H9 (cell line): ENCODE measurements at regions not wholly inside any gene's neighbourhood (a gene's known extent, or its start where the extent isn't known, plus 50 kb on each side); places are given as distances from the start of the nearest gene placed in this dataset.

ENCODE experiments used
- DNase-seq: peaks from one replicate; pipeline ENCODE4 v3.0.0-alpha.2; 2017
- H2AFZ ChIP-seq: one replicate; pipeline ENCODE4 v1.6.1; 2013; ENCODE audit warnings: mild to moderate bottlenecking, low read length, control low read depth, moderate library complexity
- H2AK5ac ChIP-seq: 2 replicates; pipeline ENCODE4 v1.6.1; 2013; ENCODE audit warnings: low read length, control low read depth, mixed read lengths; ENCODE audit not compliant: insufficient read length
- H2BK120ac ChIP-seq: one replicate; pipeline ENCODE4 v1.6.1; 2013; ENCODE audit warnings: low read depth, mild to moderate bottlenecking, low read length, control low read depth, inconsistent platforms; ENCODE audit not compliant: poor library complexity, severe bottlenecking
- H2BK12ac ChIP-seq: 2 replicates; pipeline ENCODE4 v1.6.1; 2013; ENCODE audit warnings: low read length, control low read depth, mixed read lengths, low read depth; ENCODE audit not compliant: insufficient read length
- H2BK15ac ChIP-seq: 2 replicates; pipeline ENCODE4 v1.6.1; 2013; ENCODE audit warnings: low read depth, low read length, control low read depth
- H2BK20ac ChIP-seq: one replicate; pipeline ENCODE4 v1.6.1; 2013; ENCODE audit warnings: low read depth, mild to moderate bottlenecking, low read length, control low read depth, inconsistent platforms; ENCODE audit not compliant: poor library complexity, severe bottlenecking
- H2BK5ac ChIP-seq: 2 replicates; pipeline ENCODE4 v1.6.1; 2013; ENCODE audit warnings: low read length, control low read depth, mixed read lengths; ENCODE audit not compliant: insufficient read length
- H3K14ac ChIP-seq: 2 replicates; pipeline ENCODE4 v1.6.1; 2013; ENCODE audit warnings: low read length, control low read depth; ENCODE audit not compliant: insufficient read depth
- H3K18ac ChIP-seq: 2 replicates; pipeline ENCODE4 v1.6.1; 2013; ENCODE audit warnings: low read depth, mild to moderate bottlenecking, mixed read lengths, low read length, control low read depth; ENCODE audit not compliant: insufficient read length
- H3K23ac ChIP-seq: 2 replicates; pipeline ENCODE4 v1.6.1; 2013; ENCODE audit warnings: low read length, control low read depth, mixed read lengths, low read depth; ENCODE audit not compliant: insufficient read length
- H3K23me2 ChIP-seq: 2 replicates; pipeline ENCODE4 v1.6.1; 2013; ENCODE audit warnings: low read depth, mild to moderate bottlenecking, mixed read lengths, low read length, control low read depth; ENCODE audit not compliant: insufficient read length, poor library complexity, severe bottlenecking
- H3K27ac ChIP-seq: 2 replicates; pipeline ENCODE4 v1.5.1; 2013; ENCODE audit warnings: low read length, control low read depth, mixed read lengths, low read depth; ENCODE audit not compliant: insufficient read length
- H3K27me3 ChIP-seq: 2 replicates; pipeline ENCODE4 v1.6.1; 2013; ENCODE audit warnings: low read length, control low read depth, inconsistent platforms; ENCODE audit not compliant: insufficient read depth
- H3K4ac ChIP-seq: 2 replicates; pipeline ENCODE4 v1.6.1; 2013; ENCODE audit warnings: low read depth, mild to moderate bottlenecking, control low read depth, inconsistent platforms, low read length, moderate library complexity
- H3K4me1 ChIP-seq: 2 replicates; pipeline ENCODE4 v1.6.1; 2013; ENCODE audit warnings: low read length, control low read depth, inconsistent platforms; ENCODE audit not compliant: insufficient read depth
- H3K4me2 ChIP-seq: 2 replicates; pipeline ENCODE4 v1.6.1; 2013; ENCODE audit warnings: low read length, control low read depth, mixed read lengths; ENCODE audit not compliant: insufficient read length, insufficient read depth
- H3K56ac ChIP-seq: 2 replicates; pipeline ENCODE4 v1.6.1; 2013; ENCODE audit warnings: low read depth, mild to moderate bottlenecking, mixed read lengths, low read length, control low read depth; ENCODE audit not compliant: insufficient read length
- H3K79me1 ChIP-seq: 2 replicates; pipeline ENCODE4 v1.6.1; 2013; ENCODE audit warnings: low read depth, mild to moderate bottlenecking, moderate library complexity, low read length, control low read depth, inconsistent platforms; ENCODE audit not compliant: insufficient read depth, poor library complexity, severe bottlenecking
- H3K79me2 ChIP-seq: 2 replicates; pipeline ENCODE4 v1.6.1; 2013; ENCODE audit warnings: low read length, control low read depth, inconsistent platforms; ENCODE audit not compliant: insufficient read depth
- H3K9ac ChIP-seq: 2 replicates; pipeline ENCODE4 v1.6.1; 2013; ENCODE audit warnings: low read length, control low read depth, mixed read lengths; ENCODE audit not compliant: insufficient read length; ENCODE audit errors: extremely low read depth
- H3K9me3 ChIP-seq: one replicate; pipeline ENCODE4 v1.6.1; 2013; ENCODE audit warnings: low read depth, low read length, inconsistent platforms; ENCODE audit not compliant: control insufficient read depth
- H3T11ph ChIP-seq: one replicate; pipeline ENCODE4 v1.6.1; 2013; ENCODE audit warnings: mild to moderate bottlenecking, low read length, control low read depth, inconsistent platforms
- H4K20me1 ChIP-seq: one replicate; pipeline ENCODE4 v1.6.1; 2013; ENCODE audit not compliant: control insufficient read depth, insufficient read length, insufficient read depth
- H4K5ac ChIP-seq: 2 replicates; pipeline ENCODE4 v1.6.1; 2013; ENCODE audit warnings: low read depth, mild to moderate bottlenecking, mixed read lengths, low read length, control low read depth; ENCODE audit not compliant: insufficient read length
- H4K8ac ChIP-seq: replicated peaks from 2 replicates; pipeline ENCODE4 v1.6.1; 2013; ENCODE audit warnings: low read length, control low read depth, mixed read lengths, low read depth; ENCODE audit not compliant: insufficient read length
- H4K91ac ChIP-seq: 2 replicates; pipeline ENCODE4 v1.6.1; 2013; ENCODE audit warnings: low read depth, mild to moderate bottlenecking, moderate library complexity, mixed read lengths, low read length, control low read depth; ENCODE audit not compliant: insufficient read length
- H3K27ac Mint-ChIP-seq, 3 experiments: 2 replicates in 2 of 3; 3 replicates in 1 of 3; pipeline ENCODE4 v1.8.0; 2020 to 2021; ENCODE audit warnings: mixed read lengths in 3 of 3, mild to moderate bottlenecking in 1 of 3, moderate library complexity in 1 of 3
- H3K27me3 Mint-ChIP-seq: 2 replicates; pipeline ENCODE4 v1.8.0; 2021; ENCODE audit warnings: low read depth, mild to moderate bottlenecking, moderate library complexity, mixed read lengths
- H3K36me3 Mint-ChIP-seq, 3 experiments: 2 replicates in 2 of 3; 3 replicates in 1 of 3; pipeline ENCODE4 v1.8.0; 2020 to 2021; ENCODE audit warnings: low read depth in 3 of 3, mixed read lengths in 3 of 3; ENCODE audit not compliant: insufficient read depth in 1 of 3
- H3K4me1 Mint-ChIP-seq, 2 experiments: 2 replicates each; pipeline ENCODE4 v1.8.0; 2020; ENCODE audit warnings: mixed read lengths in 2 of 2
- H3K4me3 Mint-ChIP-seq, 2 experiments: 2 replicates in 1 of 2; 3 replicates in 1 of 2; pipeline ENCODE4 v1.8.0; 2020 to 2021; ENCODE audit warnings: mild to moderate bottlenecking in 2 of 2, mixed read lengths in 2 of 2, moderate library complexity in 1 of 2
- H3K9me3 Mint-ChIP-seq, 2 experiments: 2 replicates in 1 of 2; 3 replicates in 1 of 2; pipeline ENCODE4 v1.8.0; 2020; ENCODE audit warnings: mild to moderate bottlenecking in 2 of 2, mixed read lengths in 2 of 2, moderate library complexity in 1 of 2
- CTCF ChIP-seq: fragments of 200-600 bp; sonication (generic); conservative IDR thresholded peaks from 3 replicates; pipeline ENCODE4 v1.8.0; 2021; ENCODE audit warnings: antibody characterized with exemption, mild to moderate bottlenecking
- WGBS: extraction: QIAGEN DNeasy Blood & Tissue Kit; methylation state at CpG from one replicate; pipeline ENCODE4 v1.1.7; 2013; ENCODE audit warnings: missing lambda C conversion rate, low lambda C conversion rate, mixed read lengths; ENCODE audit not compliant: insufficient read length; ENCODE audit errors: extremely low coverage; 5-methylcytosine and 5-hydroxymethylcytosine counted together

GRCh38 chr15:69903470-69904469 is 193.9 kb downstream of the TLE3 start:
- no CpG with 5 or more reads among the region's 11 CpGs for WGBS
- Histone ChIP-seq H2BK15ac (no peak overlapping the region), H4K91ac (no peak overlapping the region), H2BK20ac (no peak overlapping the region), H3K18ac (no peak overlapping the region), H3K27me3 (no peaks in the 10 kb centered on the region), H2AK5ac (no peak overlapping the region), H4K20me1 (no peaks in the 10 kb centered on the region), H3K27ac (no peak overlapping the region), H3K14ac (no peak overlapping the region), H3K4ac (no peak overlapping the region), H2BK120ac (no peak overlapping the region), H3K9ac (no peak overlapping the region), H3K23ac (no peak overlapping the region), H3K79me2 (no peaks in the 10 kb centered on the region), H4K8ac (no peak overlapping the region), H3K9me3 (no peaks in the 10 kb centered on the region), H3K23me2 (no peaks in the 10 kb centered on the region), H3K79me1 (no peaks in the 10 kb centered on the region), H2BK5ac (no peak overlapping the region), H3K4me2 (no peak overlapping the region), H3K56ac (no peak overlapping the region), H3T11ph (no peak overlapping the region), H3K4me1 (no peaks in the 10 kb centered on the region), H4K5ac (no peak overlapping the region), H2AFZ (no peak overlapping the region), H2BK12ac (no peak overlapping the region)
- Mint-ChIP-seq H3K27ac (no peak overlapping the region), H3K27me3 (peaks cover 5% of the 10 kb centered on the region), H3K36me3 (no peaks in the 10 kb centered on the region), H3K4me3 (no peak overlapping the region), H3K9me3 (no peaks in the 10 kb centered on the region), H3K4me1 (peaks cover 8 to 11% of the 10 kb centered on the region in 2 experiments)
- DNase-seq, result no peak
- no peak for TF ChIP-seq CTCF
